ENCODE measurements at regions not wholly inside any gene's neighbourhood (a gene's known extent, or its start where the extent isn't known, plus 50 kb on each side); places are given as distances from the start of the nearest gene placed in this dataset.

GRCh38 chr2:24439971-24440340, 51.1 kb upstream of the NCOA1 start:
- H3K4me3 ChIP-seq: no peak overlapping the region
- DNase-seq (no peak), ATAC-seq (no peak)
- peaks cover 8 to 17% of the 10 kb centered on the region in 2 donors for H3K4me1 ChIP-seq
- no peaks in the 10 kb centered on the region for H3K27me3 ChIP-seq
- H3K36me3 ChIP-seq: no peaks in the 10 kb centered on the region
- intact Hi-C loops (cut with DNase I): no loop called here
- H3K27ac ChIP-seq: no peak overlapping the region
- TF ChIP-seq CTCF (IDR thresholded peaks at IDR 0.05): no peak
- no peaks in the 10 kb centered on the region for H3K9me3 ChIP-seq

GRCh38 chr2:24439280-24439970, 51.6 kb upstream of the NCOA1 start:
- no peaks in the 10 kb centered on the region for H3K9me3 ChIP-seq
- intact Hi-C loops (cut with DNase I): no loop called here
- DNase-seq (no peak), ATAC-seq (no peak)
- H3K27me3 ChIP-seq: no peaks in the 10 kb centered on the region
- peaks cover 8 to 17% of the 10 kb centered on the region in 2 donors for H3K4me1 ChIP-seq
- H3K4me3 ChIP-seq: no peak overlapping the region
- no peak for TF ChIP-seq CTCF (IDR thresholded peaks at IDR 0.05)
- no peaks in the 10 kb centered on the region for H3K36me3 ChIP-seq
- no peak overlapping the region for H3K27ac ChIP-seq

- no peak overlapping the region for H3K4me3 ChIP-seq
- TF ChIP-seq CTCF (IDR thresholded peaks at IDR 0.05): no peak
- intact Hi-C loops (cut with DNase I): no loop called here
- no peak overlapping the region for H3K27ac ChIP-seq
- H3K27me3 ChIP-seq: no peaks in the 10 kb centered on the region
- no peaks in the 10 kb centered on the region for H3K9me3 ChIP-seq
- ATAC-seq: no peak
- H3K4me1 ChIP-seq: peaks cover 8 to 17% of the 10 kb centered on the region in 2 donors
- peak in 1 of 4 donors; percentile 61 for DNase-seq
- H3K36me3 ChIP-seq: no peaks in the 10 kb centered on the region
Observed at GRCh38 chr2:24438106-24438505, 52.9 kb upstream of the NCOA1 start.

- Histone ChIP-seq H3K27me3 (no peaks in the 10 kb centered on the region), H3K9me3 (no peaks in the 10 kb centered on the region), H3K4me1 (peaks cover 8 to 17% of the 10 kb centered on the region in 2 donors), H3K36me3 (no peaks in the 10 kb centered on the region), H3K4me3 (no peak overlapping the region), H3K27ac (peak overlapping the region; percentile 62 to 67)
- ATAC-seq: peak; percentile 70
- DNase-seq: peak in 3 of 4 donors; percentile 51 to 92 (median 85)
- no peak for TF ChIP-seq CTCF (IDR thresholded peaks at IDR 0.05)
- intact Hi-C loops (cut with DNase I): no loop called here
Observed at GRCh38 chr2:24435391-24436316, 55.4 kb upstream of the NCOA1 start.

GRCh38 chr2:24434541-24434940, 56.5 kb upstream of the NCOA1 start:
- ATAC-seq: no peak

More at GRCh38 chr2:24434541-24434940, 56.5 kb upstream of the NCOA1 start:
- no peak for TF ChIP-seq CTCF (IDR thresholded peaks at IDR 0.05)
- Histone ChIP-seq H3K27me3 (no peaks in the 10 kb centered on the region), H3K36me3 (no peaks in the 10 kb centered on the region), H3K4me1 (peaks cover 8 to 17% of the 10 kb centered on the region in 2 donors), H3K9me3 (no peaks in the 10 kb centered on the region), H3K27ac (no peak overlapping the region), H3K4me3 (no peak overlapping the region)
- intact Hi-C loops (cut with DNase I): no loop called here
- DNase-seq: no peak

Data from left lung (tissue), 4 donors.